CD8-positive, alpha-beta memory T cell (primary cell): ENCODE measurements at regions not wholly inside any gene's neighbourhood (a gene's known extent, or its start where the extent isn't known, plus 50 kb on each side); places are given as distances from the start of the nearest gene placed in this dataset.
A peak's percentile ranks its signal among the peaks of the same experiment; 100 is the strongest.

ENCODE experiments used
- CTCF ChIA-PET: fragments of 350-600 bp; sonication (Branson Sonifier 250); formaldehyde crosslinking; loops from one replicate; lab custom pipeline; 2021; ENCODE audit warnings: antibody characterized with exemption; lab: Charles Lee
- POLR2A ChIA-PET: fragments of 350-600 bp; sonication (Branson Sonifier 250); formaldehyde crosslinking; loops from one replicate; lab custom pipeline; 2021; ENCODE audit warnings: antibody characterized with exemption; lab: Charles Lee
- DNase-seq, 5 donors: peaks; one replicate each; pipeline versions ENCODE4 v3.0.0 to v3.0.0-alpha.2; 2020 to 2022; ENCODE audit warnings: mixed read lengths in 1 of 5
- H3K27ac ChIP-seq: one replicate; pipeline ENCODE4 v1.7.0; 2013; ENCODE audit warnings: low read depth, mild to moderate bottlenecking, low read length, moderate library complexity
- H3K27me3 ChIP-seq: 2 replicates; pipeline ENCODE4 v1.7.0; 2013; ENCODE audit warnings: low read length, mild to moderate bottlenecking; ENCODE audit not compliant: insufficient read depth, poor library complexity, severe bottlenecking
- H3K36me3 ChIP-seq: 2 replicates; pipeline ENCODE4 v1.7.0; 2013; ENCODE audit warnings: mild to moderate bottlenecking, low read length, moderate library complexity; ENCODE audit not compliant: insufficient read depth
- H3K4me1 ChIP-seq: 2 replicates; pipeline ENCODE4 v1.7.0; 2013; ENCODE audit warnings: mild to moderate bottlenecking, low read length, moderate library complexity; ENCODE audit not compliant: insufficient read depth
- H3K4me3 ChIP-seq: 2 replicates; pipeline ENCODE4 v1.7.0; 2013; ENCODE audit warnings: mild to moderate bottlenecking, low read length
- H3K9me3 ChIP-seq: 2 replicates; pipeline ENCODE4 v1.7.0; 2013; ENCODE audit warnings: mild to moderate bottlenecking, low read length
- H3K27ac Mint-ChIP-seq, 8 donors: one replicate each; pipeline ENCODE4 v1.8.0; 2020 to 2021; ENCODE audit warnings: mixed read lengths in 8 of 8, mild to moderate bottlenecking in 6 of 8, inconsistent platforms in 3 of 8, moderate library complexity in 3 of 8
- H3K27me3 Mint-ChIP-seq, 2 donors: one replicate each; pipeline ENCODE4 v1.8.0; 2020 to 2021; ENCODE audit warnings: mixed read lengths in 2 of 2, mild to moderate bottlenecking in 1 of 2, moderate library complexity in 1 of 2
- H3K36me3 Mint-ChIP-seq, 3 donors: one replicate each; pipeline ENCODE4 v1.8.0; 2020 to 2021; ENCODE audit warnings: mixed read lengths in 3 of 3, inconsistent platforms in 1 of 3, mild to moderate bottlenecking in 1 of 3
- H3K4me1 Mint-ChIP-seq, 3 donors: one replicate each; pipeline ENCODE4 v1.8.0; 2020 to 2021; ENCODE audit warnings: mixed read lengths in 3 of 3, inconsistent platforms in 1 of 3, mild to moderate bottlenecking in 1 of 3
- H3K4me3 Mint-ChIP-seq, 7 donors: one replicate each; pipeline ENCODE4 v1.8.0; 2020 to 2021; ENCODE audit warnings: mixed read lengths in 7 of 7, mild to moderate bottlenecking in 6 of 7, moderate library complexity in 4 of 7, inconsistent platforms in 2 of 7
- H3K9me3 Mint-ChIP-seq, 5 donors: one replicate each; pipeline ENCODE4 v1.8.0; 2020 to 2022; ENCODE audit warnings: mixed read lengths in 5 of 5, mild to moderate bottlenecking in 3 of 5, moderate library complexity in 2 of 5, inconsistent platforms in 1 of 5

DNA sequence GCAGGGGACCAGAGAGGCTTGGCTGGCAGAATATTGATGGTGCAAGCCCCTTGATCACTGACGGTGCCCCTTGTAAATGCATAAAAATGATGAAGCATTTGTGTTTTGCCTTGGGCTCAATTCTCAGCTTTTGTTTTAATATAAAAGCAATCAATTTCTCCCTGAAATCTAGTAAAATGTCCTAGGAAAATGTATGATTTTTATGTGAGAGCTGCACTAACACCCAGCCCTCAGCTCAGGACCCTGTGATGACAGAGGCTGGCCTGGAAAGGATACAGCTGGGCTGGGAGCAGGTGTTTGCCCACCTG is 84.7 kb upstream of the PHACTR3 start:
- ChIA-PET POLR2A (no interaction called here), CTCF (no interaction called here)
- peaks cover 30 to 80% of the 10 kb centered on the region in 2 donors for H3K27me3 Mint-ChIP-seq
- H3K9me3 ChIP-seq, result no peaks in the 10 kb centered on the region
- no peak for DNase-seq
- no peaks in the 10 kb centered on the region for H3K9me3 Mint-ChIP-seq
- no peaks in the 10 kb centered on the region for H3K36me3 ChIP-seq
- no peaks in the 10 kb centered on the region for H3K36me3 Mint-ChIP-seq
- H3K4me1 ChIP-seq, result no peaks in the 10 kb centered on the region
- H3K4me3 Mint-ChIP-seq, result no peak overlapping the region
- H3K4me3 ChIP-seq, result no peak overlapping the region
- H3K27me3 ChIP-seq, result no peaks in the 10 kb centered on the region
- no peak overlapping the region for H3K27ac ChIP-seq
- H3K4me1 Mint-ChIP-seq, result no peaks in the 10 kb centered on the region
- H3K27ac Mint-ChIP-seq, result no peak overlapping the region

- peaks cover 1% of the 10 kb centered on the region for H3K27me3 ChIP-seq
- H3K9me3 Mint-ChIP-seq, result no peaks in the 10 kb centered on the region
- no peak overlapping the region for H3K4me3 Mint-ChIP-seq
- ChIA-PET CTCF (no interaction called here), POLR2A (no interaction called here)
- H3K36me3 Mint-ChIP-seq, result no peaks in the 10 kb centered on the region
- no peaks in the 10 kb centered on the region for H3K36me3 ChIP-seq
- no peaks in the 10 kb centered on the region for H3K9me3 ChIP-seq
- peak overlapping the region in 1 of 8 donors; percentile 24 for H3K27ac Mint-ChIP-seq
- DNase-seq, result no peak
- H3K4me1 Mint-ChIP-seq, result peaks cover 0 to 7% (median 2%) of the 10 kb centered on the region in 3 donors
- no peak overlapping the region for H3K4me3 ChIP-seq
- H3K27ac ChIP-seq, result no peak overlapping the region
- no peaks in the 10 kb centered on the region for H3K4me1 ChIP-seq
- H3K27me3 Mint-ChIP-seq, result peaks cover 36 to 80% of the 10 kb centered on the region in 2 donors
These were observed 83.5 kb upstream of the PHACTR3 start for GRCh38 chr20:59520814-59521213.

DNA sequence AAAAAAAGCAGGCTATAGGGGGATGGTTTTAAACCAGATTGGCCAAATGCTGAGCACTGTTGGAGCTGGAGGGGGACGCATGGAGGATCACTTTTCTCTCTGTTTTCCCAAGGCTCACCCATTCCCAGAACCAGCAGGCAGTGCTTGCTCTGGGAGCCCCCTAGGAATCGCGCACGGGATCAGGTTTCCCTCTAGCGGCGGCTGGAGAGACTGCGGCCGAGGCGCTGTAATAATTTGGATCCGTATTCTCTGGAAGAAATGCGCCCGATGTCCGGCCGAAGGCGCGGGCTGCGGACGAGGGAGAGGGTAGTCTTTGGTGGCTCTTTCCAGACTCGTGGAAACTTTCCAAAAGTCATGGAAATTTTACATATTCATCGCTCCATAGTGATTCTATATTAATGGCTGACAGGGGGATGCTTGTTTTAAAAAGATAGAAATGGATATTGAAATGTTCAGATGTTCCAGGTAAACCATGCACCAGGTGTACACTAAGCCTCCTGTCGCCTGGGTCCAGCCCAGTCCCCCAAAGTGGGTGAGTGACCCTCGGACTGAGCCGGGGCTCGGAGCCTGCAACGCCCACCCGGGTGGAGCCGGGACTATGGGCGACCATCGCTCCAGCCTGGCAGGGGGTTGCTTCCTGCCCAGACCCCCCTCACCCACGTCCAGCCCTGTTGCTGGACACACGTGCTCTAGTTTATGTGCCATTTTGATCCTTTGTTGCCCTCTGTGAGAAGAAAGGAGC is 78.7 kb upstream of the PHACTR3 start:
- CTCF ChIA-PET, result interaction anchor here (1.2 kb wide), 1 partner anchor 27 kb away, joined by 3 read pairs; no protein-coding TSS in a partner anchor
- Mint-ChIP-seq H3K4me3 (no peak overlapping the region), H3K4me1 (peaks cover 0 to 7% (median 2%) of the 10 kb centered on the region in 3 donors), H3K27ac (no peak overlapping the region), H3K9me3 (no peaks in the 10 kb centered on the region), H3K36me3 (no peaks in the 10 kb centered on the region), H3K27me3 (peaks cover 35 to 60% of the 10 kb centered on the region in 2 donors)
- Histone ChIP-seq H3K9me3 (no peaks in the 10 kb centered on the region), H3K27ac (no peak overlapping the region), H3K36me3 (no peaks in the 10 kb centered on the region), H3K27me3 (peaks cover 12% of the 10 kb centered on the region), H3K4me3 (no peak overlapping the region), H3K4me1 (no peaks in the 10 kb centered on the region)
- POLR2A ChIA-PET, result no interaction called here
- no peak for DNase-seq

GRCh38 chr20:59526242-59527225 is 77.8 kb upstream of the PHACTR3 start:
- H3K27me3 ChIP-seq, result peaks cover 12% of the 10 kb centered on the region
- ChIA-PET CTCF (no interaction called here), POLR2A (no interaction called here)
- DNase-seq, result no peak
- H3K27me3 Mint-ChIP-seq, result peaks cover 34 to 56% of the 10 kb centered on the region in 2 donors
- H3K4me1 Mint-ChIP-seq, result peaks cover 0 to 7% (median 2%) of the 10 kb centered on the region in 3 donors
- H3K4me3 Mint-ChIP-seq, result no peak overlapping the region
- H3K9me3 Mint-ChIP-seq, result peaks cover 0 to 6% (median 0%) of the 10 kb centered on the region in 5 donors
- H3K4me1 ChIP-seq, result no peaks in the 10 kb centered on the region
- H3K27ac ChIP-seq, result no peak overlapping the region
- H3K36me3 ChIP-seq, result no peaks in the 10 kb centered on the region
- H3K27ac Mint-ChIP-seq, result no peak overlapping the region
- no peaks in the 10 kb centered on the region for H3K36me3 Mint-ChIP-seq
- H3K9me3 ChIP-seq, result no peaks in the 10 kb centered on the region
- H3K4me3 ChIP-seq, result no peak overlapping the region

- POLR2A ChIA-PET, result no interaction called here
- Mint-ChIP-seq H3K4me3 (no peak overlapping the region), H3K27me3 (peaks cover 16 to 25% of the 10 kb centered on the region in 2 donors), H3K27ac (no peak overlapping the region), H3K36me3 (no peaks in the 10 kb centered on the region), H3K9me3 (peaks cover 0 to 8% (median 0%) of the 10 kb centered on the region in 5 donors), H3K4me1 (no peaks in the 10 kb centered on the region)
- CTCF ChIA-PET, result no interaction called here
- Histone ChIP-seq H3K27ac (no peak overlapping the region), H3K27me3 (peaks cover 11% of the 10 kb centered on the region), H3K4me3 (no peak overlapping the region), H3K4me1 (no peaks in the 10 kb centered on the region), H3K9me3 (no peaks in the 10 kb centered on the region), H3K36me3 (no peaks in the 10 kb centered on the region)
- no peak for DNase-seq
These were observed 73.6 kb upstream of the PHACTR3 start for GRCh38 chr20:59530782-59531181.

DNA sequence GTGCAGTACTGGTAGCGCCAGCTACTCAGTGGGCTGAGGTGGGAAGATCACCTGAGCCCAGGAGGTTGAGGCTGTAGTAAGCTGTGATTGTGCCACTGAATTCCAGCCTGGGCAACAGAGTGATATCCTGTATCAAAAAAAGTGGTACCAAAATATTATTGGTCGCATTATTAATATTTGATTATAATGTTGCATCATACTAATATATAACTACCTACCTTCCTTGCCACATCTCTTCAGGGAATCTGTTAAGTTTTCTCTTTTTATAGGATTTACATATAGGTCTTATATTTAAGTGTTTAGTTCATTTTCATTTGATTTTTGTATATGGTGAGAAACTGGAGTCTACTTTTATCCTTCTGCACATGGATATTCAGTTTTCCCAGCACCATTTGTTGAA is 66.3 kb upstream of the PHACTR3 start:
- Mint-ChIP-seq H3K27ac (no peak overlapping the region), H3K9me3 (peaks cover 14 to 27% (median 22%) of the 10 kb centered on the region in 5 donors), H3K36me3 (no peaks in the 10 kb centered on the region), H3K4me3 (no peak overlapping the region), H3K27me3 (peaks cover 6 to 32% of the 10 kb centered on the region in 2 donors), H3K4me1 (no peaks in the 10 kb centered on the region)
- no peak for DNase-seq
- no peak overlapping the region for H3K4me3 ChIP-seq
- ChIA-PET CTCF (no interaction called here), POLR2A (no interaction called here)
- H3K9me3 ChIP-seq, result no peaks in the 10 kb centered on the region
- no peaks in the 10 kb centered on the region for H3K4me1 ChIP-seq
- H3K36me3 ChIP-seq, result no peaks in the 10 kb centered on the region
- no peak overlapping the region for H3K27ac ChIP-seq
- H3K27me3 ChIP-seq, result no peaks in the 10 kb centered on the region

GRCh38 chr20:59547596-59547995 is 56.7 kb upstream of the PHACTR3 start:
- peaks cover 2 to 45% of the 10 kb centered on the region in 2 donors for H3K27me3 Mint-ChIP-seq
- no peaks in the 10 kb centered on the region for H3K36me3 Mint-ChIP-seq
- Histone ChIP-seq H3K9me3 (no peaks in the 10 kb centered on the region), H3K4me3 (no peak overlapping the region), H3K27me3 (no peaks in the 10 kb centered on the region), H3K27ac (no peak overlapping the region), H3K4me1 (no peaks in the 10 kb centered on the region), H3K36me3 (no peaks in the 10 kb centered on the region)
- POLR2A ChIA-PET, result no interaction called here
- CTCF ChIA-PET, result no interaction called here
- no peak for DNase-seq
- peaks cover 0 to 5% (median 0%) of the 10 kb centered on the region in 3 donors for H3K4me1 Mint-ChIP-seq
- peaks cover 0 to 2% (median 0%) of the 10 kb centered on the region in 5 donors for H3K9me3 Mint-ChIP-seq
- no peak overlapping the region for H3K27ac Mint-ChIP-seq
- H3K4me3 Mint-ChIP-seq, result no peak overlapping the region
